Forelimb muscle (tissue), 1 donor: ENCODE measurements at regions not wholly inside any gene's neighbourhood (a gene's known extent, or its start where the extent isn't known, plus 50 kb on each side); places are given as distances from the start of the nearest gene placed in this dataset.

Experiments
- DNase-seq: peaks from one replicate; pipeline ENCODE4 v3.0.0-alpha.2; 2013; ENCODE audit warnings: low read depth

- DNase-seq = no peak
Observed at GRCh38 chr3:152054315-152054714, 180.9 kb downstream of the SUCNR1 start.

GRCh38 chr3:152056073-152056472 is 182.6 kb downstream of the SUCNR1 start:
- no peak for DNase-seq

GRCh38 chr3:152056481-152056880 is 183.0 kb downstream of the SUCNR1 start:
- DNase-seq = no peak

GRCh38 chr3:152056987-152057386 is 183.5 kb downstream of the SUCNR1 start:
- DNase-seq = no peak

GRCh38 chr3:152058856-152059255 is 185.4 kb downstream of the SUCNR1 start:
- DNase-seq = no peak

- DNase-seq = no peak
Observed at GRCh38 chr3:152060701-152061100, 187.3 kb downstream of the SUCNR1 start.

GRCh38 chr3:152061296-152061695 is 187.9 kb downstream of the SUCNR1 start:
- no peak for DNase-seq

GRCh38 chr3:152069871-152070270 is 196.4 kb downstream of the SUCNR1 start:
- DNase-seq = no peak

- DNase-seq = no peak
Observed at GRCh38 chr3:152071315-152071714, 197.4 kb upstream of the MBNL1 start.

GRCh38 chr3:152071924-152072323 is 196.8 kb upstream of the MBNL1 start:
- no peak for DNase-seq

- DNase-seq = no peak
Observed at GRCh38 chr3:152073267-152073666, 195.5 kb upstream of the MBNL1 start.

- DNase-seq = no peak
Observed at GRCh38 chr3:152076148-152076547, 192.6 kb upstream of the MBNL1 start.

GRCh38 chr3:152079980-152080379 is 188.7 kb upstream of the MBNL1 start:
- no peak for DNase-seq

- DNase-seq = no peak
Observed at GRCh38 chr3:152083135-152083534, 185.6 kb upstream of the MBNL1 start.

GRCh38 chr3:152084441-152085158 is 184.1 kb upstream of the MBNL1 start:
- DNase-seq = no peak

GRCh38 chr3:152087153-152087552 is 181.6 kb upstream of the MBNL1 start:
- no peak for DNase-seq

GRCh38 chr3:152089528-152089927 is 179.2 kb upstream of the MBNL1 start:
- DNase-seq = no peak

GRCh38 chr3:152091725-152092124 is 177.0 kb upstream of the MBNL1 start:
- no peak for DNase-seq

GRCh38 chr3:152093901-152094300 is 174.8 kb upstream of the MBNL1 start:
- no peak for DNase-seq

- no peak for DNase-seq
Observed at GRCh38 chr3:152094406-152094805, 174.3 kb upstream of the MBNL1 start.

GRCh38 chr3:152095472-152095871 is 173.3 kb upstream of the MBNL1 start:
- DNase-seq = no peak

- no peak for DNase-seq
Observed at GRCh38 chr3:152096280-152096906, 172.3 kb upstream of the MBNL1 start.

- no peak for DNase-seq
Observed at GRCh38 chr3:152097120-152097519, 171.6 kb upstream of the MBNL1 start.

- DNase-seq = no peak
Observed at GRCh38 chr3:152097770-152098169, 171.0 kb upstream of the MBNL1 start.
